ENCODE measurements at regions not wholly inside any gene's neighbourhood (a gene's known extent, or its start where the extent isn't known, plus 50 kb on each side); places are given as distances from the start of the nearest gene placed in this dataset.

DNA sequence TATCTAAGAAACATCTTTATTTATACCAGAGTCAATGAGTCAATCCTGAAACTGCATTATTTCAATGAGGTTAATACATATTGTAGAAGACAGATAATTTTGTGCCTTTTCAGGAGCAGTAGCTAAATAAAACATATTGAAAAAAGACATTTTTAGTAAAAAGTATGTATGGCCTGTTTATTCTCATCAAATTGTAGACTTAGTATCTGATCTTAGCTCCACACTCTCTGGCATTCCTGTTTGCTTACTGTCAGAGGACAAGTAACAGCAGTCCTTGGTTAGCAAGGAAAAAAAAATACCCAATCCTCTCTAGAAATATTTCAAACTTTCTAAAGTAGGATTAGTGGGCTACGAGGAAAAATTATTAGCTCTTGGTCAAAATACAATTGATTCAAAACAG, 50.5 kb upstream of the GUCY1A1 start:
- DNase-seq, result no peak

DNA sequence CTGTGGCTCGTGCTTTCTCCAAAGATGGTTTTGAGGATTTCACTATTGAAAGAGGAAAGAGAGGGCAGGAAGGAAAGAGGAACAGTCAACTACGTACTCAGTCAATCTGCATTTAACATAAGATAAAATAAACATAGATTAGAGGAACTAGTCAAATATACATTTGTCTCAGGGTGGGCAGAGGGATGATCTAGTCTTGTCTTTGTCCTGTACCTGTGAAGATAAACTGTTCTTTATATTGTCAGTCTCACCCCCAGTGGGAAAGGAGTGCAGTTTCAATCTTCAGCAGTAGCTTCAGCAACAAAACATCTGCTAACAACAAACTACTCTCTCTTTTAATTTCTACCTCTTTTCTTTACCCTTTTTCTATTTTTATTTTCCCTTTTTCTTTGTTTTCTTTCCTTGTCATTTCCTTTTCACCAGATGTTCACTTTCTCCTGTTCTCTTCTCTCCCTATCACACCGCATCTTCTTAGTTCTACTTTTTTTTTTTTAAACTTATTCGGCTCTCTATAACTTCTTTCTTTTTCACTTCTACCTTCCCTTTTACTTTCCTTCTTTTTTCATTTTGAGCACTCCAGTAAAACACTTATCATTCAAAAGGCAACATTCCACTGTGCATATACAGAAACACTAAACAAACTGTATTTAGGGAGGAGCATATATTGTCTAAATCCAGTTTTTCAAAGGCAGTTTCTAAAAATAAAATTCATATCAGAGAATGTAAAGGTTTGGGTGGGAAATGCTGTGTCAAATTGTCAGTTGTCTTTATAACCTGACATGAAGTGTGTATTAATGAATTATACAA, 51.4 kb upstream of the GUCY1A1 start:
- no peak for DNase-seq

DNA sequence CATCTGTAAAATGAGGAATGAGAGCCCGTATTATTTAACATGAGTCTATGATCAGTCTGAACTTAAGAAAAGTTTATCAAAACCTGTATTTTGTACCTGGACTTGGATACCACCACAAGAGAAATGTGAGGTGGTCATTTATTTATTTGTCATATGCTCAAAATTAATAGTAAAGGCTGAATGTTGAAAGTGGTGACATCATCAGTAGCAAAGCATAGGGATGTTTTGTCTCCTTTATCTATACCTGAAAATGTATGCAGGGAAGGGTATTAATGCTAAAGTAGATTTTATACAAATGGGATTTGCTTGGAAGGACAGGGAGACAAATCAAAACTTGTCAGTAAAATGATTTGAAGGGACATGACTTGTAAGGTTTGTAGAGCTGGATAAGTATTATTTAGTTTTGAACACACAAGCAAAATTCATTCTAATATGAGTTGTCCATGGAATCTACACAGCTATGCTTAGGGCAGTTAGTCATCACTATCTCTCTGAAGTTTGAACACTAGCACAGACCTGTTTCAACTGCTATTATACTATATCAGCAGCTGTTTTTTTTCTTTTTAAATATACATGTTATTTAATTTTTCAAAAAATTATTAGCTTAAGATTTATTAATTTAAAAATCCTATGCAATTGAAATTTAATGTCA, 52.4 kb upstream of the GUCY1A1 start:
- DNase-seq, result no peak

DNA sequence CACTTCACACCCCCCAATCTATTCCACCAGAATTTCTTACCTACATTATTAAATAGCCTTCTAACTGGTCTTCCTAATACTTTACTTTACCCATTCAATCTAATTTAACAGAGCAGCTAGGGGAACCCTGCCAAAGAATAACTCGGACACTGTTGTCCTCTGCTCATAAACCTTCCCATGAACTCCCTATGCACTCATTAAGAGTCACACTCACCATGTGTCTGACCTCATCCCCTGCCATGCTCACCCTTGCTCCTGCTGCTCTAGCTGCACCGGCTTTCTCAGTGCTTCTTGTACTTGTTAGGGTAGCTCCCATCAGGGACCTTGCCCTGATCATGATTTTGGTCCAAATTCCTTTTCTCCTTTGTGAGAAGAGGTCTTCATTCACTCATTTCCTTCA, 54.6 kb upstream of the GUCY1A1 start:
- DNase-seq, result no peak

DNA sequence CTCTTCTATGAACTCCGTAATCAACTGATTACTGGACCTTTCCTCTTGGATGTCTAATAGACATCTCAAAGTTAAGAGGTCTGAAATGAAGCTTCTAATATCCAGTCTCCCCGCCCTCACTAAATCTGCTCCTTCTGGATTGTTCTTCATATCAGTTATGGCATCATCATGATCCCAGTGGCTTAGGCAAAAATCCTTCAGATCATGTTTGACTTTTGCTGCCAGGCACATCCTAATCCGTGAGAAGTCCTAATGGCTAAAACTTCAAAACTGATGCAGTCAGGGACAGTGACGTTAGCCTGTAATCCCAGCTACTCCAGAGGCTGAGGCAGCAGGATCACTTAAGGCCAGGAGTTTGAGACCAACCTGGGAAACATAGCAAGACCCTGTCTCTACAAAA, 55.1 kb upstream of the GUCY1A1 start:
- DNase-seq, result no peak

DNA sequence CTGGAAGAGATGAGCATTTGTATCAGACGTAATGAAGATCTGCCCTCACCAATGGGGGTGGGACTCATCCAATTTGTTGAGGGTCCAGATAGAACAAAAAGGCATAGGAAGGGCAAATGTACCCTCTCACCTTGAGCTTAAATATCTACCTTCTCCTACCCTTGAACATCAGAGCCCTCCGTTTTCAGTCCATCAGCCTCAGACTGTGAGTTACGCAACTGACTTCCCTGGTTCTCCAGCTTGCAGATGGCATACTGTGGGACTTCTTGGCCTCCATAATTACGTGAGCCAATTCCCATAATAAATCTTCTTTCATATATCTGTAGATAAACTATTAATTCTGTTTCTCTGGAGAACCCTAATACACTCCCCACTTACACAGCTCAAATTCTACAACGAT, 56.5 kb upstream of the GUCY1A1 start:
- DNase-seq, result no peak

DNA sequence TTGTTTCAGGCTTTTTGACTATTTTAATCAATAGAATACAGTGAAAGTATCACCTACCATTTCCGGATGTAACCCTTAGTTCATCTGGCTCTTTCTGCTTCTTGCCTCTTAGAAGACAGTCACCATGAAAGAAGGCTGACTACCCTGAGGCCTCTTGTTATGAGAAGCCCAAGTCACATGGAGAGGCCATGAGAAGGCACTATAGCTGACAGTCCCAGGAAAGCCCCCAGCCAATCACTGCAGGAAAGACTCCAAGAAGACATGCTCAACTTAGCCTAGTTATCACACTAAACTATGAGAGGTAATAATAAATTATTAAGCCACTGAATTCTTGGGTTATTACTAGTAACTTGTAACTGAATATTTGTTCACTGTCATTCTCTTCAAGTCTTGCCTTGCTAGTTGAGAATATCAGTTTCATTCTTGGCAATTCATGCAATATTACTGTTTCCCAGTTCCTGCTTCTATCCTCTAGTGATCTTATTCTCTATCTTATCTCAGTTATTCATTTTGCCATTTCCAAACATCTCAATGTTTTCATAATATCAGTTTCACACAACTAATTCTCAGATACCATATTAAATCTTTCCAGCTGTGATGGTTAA, 57.1 kb upstream of the GUCY1A1 start:
- DNase-seq, result no peak

DNA sequence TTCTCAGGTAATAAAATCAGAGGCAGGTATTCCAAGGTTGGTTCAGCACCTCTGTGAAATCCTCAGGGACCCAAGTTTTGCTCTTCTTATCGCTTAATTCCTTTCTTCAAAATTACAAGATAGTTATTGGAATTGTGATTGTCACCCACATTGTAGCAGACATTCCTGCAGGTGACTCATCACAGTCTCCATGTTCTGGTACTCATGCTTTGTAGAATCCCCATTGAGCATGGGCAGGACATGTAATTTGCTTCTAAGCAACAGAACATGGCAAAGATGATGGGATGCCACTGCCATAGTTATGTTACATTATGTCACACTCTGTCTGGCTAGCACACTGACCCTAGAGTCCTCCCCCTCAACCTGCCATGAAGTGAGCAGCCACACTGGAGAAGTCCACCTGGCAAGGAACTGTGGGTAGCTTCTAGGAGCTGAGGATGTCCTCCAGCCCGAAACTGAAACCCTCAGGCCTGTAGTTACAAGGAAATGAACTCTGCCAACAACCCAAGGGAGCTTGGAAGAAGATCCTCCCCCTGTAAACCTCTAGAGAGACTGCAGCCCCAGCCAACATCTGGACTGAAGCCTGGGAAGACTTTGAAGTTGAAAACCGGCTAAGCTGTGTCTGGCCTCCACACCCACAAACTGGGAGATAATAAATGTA, 58.3 kb upstream of the GUCY1A1 start:
- no peak for DNase-seq

DNA sequence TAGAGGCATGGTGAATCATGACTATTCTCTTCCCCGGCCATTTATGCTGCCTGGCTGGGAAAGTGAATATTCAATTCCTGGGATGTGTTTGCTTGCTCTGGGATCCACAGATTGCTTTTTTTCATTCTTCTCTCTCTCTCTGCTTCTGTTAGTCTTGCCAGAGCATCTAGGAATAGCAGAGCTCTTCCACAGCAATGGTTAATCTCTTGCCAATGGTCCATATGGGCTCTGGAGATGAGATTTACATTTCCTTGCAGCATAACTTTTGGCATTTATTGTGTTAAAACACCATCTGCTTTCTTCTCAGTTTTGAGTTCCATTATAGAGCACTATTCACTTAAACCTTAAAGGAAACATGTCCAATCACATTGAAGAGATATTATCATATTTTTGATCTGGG, 59.2 kb upstream of the GUCY1A1 start:
- DNase-seq, result no peak

DNA sequence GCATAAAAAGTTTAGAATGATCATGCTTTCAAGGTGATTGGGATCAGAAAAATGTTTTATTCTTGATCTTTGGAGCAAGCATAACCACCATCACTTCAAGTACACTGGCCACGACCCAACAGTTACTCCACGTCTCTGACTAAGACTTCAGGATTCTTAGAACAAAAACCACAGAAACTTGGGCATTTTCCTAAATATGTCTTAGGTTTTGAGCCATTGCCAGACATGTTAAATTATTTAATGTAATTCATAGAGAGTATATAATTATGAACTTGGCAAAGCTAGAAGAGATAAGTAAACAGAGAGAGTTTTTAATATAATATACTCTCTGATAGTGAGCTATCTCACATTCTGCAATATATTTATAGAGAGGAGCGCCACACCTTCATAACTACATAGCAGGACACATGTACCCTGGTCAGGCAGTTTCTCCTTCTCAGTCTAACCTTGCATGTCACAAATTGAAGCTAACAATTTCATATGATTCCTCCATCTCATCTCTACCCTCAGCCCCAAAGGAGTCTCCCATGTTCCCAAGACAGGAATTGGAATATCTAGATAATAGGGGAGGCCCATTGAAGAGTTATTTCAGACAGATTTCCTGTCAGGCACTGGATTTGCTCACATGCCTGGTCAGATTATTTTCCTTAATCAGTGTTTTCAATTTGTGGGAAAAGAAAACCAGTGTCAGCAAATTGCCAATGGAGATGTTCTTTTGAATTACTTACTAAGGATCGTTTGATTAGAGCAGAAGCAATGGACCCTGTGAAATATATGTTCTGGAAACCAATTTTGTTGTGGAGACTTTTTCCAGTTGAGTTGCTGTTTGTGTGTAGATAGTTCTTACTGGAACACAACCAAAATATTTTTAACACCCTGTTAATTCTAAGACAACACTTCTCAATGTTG, 61.7 kb upstream of the GUCY1A1 start:
- no peak for DNase-seq

DNA sequence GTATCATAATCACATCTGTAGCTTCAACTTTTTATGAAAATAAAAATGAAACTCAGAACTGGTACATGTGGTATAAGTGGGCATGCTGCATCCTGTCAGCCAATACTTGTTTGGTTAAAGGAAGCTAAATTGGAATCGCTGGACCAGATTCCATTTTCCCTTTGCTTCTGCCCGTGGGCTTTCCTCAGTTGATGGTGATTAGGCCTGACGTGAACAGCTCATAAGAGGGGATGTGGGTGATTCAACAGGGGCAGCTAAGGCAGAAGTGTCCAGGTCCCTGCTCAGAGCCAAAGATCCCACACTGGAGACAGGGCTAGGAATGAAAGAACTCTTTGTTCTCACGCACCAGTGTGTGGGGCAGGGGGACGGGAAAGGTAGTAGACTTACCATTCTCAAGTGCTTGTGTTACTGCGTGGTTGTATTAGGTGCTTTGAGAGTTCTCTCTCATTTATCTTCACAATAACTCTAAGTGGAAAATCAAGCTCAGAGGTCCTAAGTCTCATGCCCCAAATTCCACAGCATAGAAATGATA, 63.2 kb upstream of the GUCY1A1 start:
- DNase-seq, result no peak

DNA sequence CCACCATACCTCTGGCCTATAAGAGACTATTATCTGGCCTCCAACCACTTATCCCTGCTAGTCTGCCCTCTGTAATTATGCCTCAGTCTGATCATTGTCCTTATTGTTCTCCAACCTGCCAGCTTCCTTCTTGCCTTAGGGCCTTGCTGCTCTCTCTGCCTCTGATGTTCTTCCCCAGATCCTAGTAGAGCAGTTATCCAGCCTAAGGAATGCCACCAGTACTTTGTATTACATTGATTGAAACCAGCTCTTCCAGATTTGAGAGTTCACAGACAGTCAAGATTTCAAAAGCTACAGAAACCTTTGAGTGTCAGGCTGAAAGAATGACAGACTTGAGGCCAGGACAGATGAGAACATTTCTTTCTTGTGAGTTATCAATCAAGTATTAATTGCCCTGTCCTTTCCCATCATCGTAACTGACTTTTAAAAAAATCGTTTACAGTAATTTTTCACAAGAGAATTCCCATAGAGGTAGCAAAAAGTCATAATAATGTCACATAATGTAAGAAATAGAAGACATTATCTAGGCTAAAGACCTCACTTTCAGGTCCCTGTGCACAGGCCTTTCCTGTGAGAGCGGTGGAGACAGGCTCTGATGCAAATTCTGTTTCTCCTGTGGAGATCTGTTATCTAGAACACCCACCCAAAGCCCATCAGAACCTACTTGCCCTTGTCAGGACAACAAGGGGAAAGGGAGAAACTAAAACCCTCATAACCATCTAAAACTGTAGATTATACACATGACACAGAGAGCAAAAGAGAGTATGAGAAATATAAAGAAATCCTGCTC, 64.1 kb upstream of the GUCY1A1 start:
- DNase-seq, result no peak

DNA sequence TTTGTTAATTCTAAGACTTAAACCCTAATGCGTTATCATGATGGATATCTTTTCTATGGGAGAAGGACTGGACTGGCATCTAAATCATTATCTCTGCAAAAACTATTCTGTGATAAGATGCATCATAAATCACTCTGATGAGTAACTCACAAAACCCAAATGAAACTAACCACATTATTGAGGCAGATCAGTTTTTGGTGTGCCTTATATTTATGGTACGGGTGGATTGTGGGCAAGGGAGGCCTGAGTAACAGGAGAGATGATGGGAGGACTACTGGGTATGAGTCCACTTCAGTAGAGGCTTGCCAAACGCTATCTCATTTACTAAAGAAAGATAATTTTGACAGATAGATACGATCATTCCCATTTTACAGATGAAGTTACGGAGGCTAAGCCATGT, 66.4 kb upstream of the GUCY1A1 start:
- no peak for DNase-seq

DNA sequence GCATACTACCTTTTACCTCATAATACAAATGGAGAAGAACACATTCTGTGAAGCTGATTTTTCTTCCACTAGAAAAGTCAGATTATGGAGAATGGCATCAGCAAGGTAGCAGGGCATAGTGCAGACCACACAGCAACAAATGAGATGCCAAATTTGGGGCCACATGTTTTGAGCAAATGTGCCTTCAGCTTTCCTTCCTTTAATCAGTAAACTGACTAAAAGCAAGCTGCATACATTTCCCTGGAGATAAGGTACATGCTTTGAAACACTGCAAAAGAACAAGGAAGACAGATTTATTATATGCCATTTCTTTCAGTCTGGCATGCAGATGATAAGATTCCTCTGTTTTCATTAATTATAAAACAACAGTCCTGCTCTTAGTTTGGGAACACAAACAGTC, 67.1 kb upstream of the GUCY1A1 start:
- DNase-seq, result no peak

DNA sequence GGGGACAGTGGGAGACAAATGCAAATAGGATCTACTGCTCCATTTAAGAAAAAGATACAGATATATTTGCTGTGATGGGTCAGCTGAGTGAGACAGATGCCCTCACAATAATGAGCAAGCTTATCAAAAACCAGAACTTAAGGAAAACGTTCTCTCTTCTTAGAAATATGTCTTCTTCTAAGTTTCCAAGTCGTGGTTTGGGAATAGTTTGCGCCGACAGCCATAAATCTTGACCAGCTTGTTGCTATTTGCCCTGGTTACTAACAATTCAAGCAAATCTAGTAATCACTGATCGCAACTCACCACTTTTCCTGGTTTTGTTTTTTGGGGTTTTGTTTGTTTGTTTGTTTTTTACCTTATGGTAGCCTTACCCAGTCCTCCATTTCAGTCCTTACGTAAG, 67.6 kb upstream of the GUCY1A1 start:
- DNase-seq, result no peak

DNA sequence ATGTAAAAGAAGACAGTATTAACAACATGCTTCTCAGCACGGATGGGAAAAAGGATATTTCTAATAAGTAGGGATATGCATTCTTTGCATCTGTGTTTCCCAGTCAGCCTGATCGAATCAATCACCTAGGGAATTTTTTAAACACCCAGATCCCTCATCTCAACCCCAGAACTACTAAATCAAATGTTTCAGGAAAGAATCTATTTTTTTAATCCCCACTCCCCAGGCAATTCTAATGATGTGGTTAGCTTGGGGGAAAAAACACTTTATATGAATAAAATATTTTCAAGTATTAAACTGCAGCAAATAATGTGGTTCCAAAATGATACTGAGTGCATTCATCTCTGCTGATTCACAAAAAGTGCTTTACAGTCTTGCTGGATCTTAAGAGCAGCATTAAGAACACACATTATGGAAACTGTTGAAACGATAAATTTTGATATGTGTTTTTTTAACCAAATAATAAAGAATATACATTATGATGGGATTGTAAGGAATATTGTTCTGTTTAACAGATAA, 68.7 kb upstream of the GUCY1A1 start:
- DNase-seq, result no peak

DNA sequence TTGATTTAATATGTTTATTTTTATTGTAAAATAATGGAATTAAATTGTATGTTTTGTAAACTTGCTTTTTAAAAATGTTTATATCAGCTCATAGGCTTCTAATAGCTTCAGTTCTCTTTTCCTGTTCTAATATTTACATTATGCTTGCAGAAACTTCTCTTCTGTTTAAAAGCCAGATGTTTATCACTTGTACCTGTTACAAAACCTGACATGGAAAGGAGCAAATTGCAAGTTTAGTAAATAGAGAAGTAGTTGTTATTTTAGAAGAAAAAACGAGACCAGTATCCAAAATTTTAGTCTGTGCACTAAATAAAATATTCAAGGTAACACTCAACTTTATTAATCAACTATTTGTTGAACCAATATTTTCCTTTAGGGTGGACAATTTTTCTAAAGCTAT, 69.4 kb upstream of the GUCY1A1 start:
- DNase-seq, result no peak

DNA sequence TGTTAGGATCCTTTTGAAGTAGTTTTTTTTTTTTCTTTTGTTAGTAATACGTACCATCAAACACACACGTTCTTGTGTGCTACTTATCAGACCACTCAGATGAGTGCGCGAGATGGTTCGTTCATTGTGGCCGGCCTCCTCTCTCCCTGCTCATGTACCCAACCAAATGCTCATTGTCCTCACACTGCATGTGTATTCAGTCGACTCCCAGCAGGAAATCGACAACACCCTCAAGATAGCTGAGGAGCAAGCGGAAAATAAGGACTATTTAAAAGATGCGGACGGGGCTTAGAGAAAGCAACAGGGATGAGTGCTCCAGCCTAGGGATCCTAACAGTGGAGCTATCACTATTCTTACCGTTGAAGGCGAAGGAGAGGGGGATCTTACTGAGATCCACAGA, 72.9 kb upstream of the GUCY1A1 start:
- DNase-seq, result no peak

DNA sequence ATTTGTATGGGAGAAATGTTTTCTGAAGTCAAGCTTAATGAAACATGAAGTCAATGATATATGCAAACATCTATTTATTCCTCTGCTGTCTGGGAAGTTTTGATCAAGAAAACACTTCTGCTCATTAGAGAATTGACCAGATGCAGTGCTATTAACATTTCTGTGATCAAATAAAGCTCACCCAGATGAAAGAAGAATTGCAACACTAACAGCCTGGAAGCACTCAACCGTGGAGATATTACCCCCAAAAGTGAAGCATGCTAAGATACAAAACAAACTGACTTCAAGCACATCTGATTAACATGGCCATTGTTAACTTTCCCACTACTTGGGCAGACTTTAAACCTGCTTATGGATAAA, 73.7 kb upstream of the GUCY1A1 start:
- DNase-seq, result no peak

DNA sequence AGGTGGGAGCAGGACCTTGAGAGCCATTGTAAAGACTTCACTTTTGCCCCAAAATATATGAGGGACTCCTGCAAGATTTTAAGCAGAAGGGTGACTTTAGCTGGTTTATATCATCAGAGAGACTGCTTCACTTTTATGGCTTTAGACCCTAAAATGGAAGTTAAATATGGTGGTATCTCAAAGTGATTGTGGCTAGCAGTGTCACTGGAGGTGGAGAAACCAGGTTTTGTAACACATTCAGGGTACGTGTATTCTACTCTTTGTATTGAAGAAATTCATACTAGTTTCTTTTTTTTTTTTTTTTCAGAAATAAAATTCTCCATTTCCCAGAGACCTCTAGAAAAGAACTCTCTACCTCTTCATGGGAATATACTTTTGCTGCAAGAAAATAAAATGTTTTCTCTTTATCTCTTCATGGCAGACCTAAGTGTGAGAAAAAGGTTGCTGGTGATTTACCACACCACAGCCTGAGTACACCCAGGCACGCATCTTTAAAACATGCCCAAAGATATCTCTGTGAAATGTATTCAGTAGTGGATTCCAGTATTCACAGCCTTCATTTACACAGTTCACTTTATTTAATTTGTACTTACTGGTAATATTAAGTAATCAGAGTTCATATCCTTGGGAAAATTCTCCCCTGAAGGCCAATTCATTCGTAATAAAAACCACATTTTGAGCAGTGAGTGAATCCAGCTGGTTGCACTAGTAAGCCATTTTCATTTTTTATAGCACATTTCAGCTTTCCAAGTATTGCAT, 74.3 kb upstream of the GUCY1A1 start:
- no peak for DNase-seq
